BJ (cell line): ENCODE measurements at regions not wholly inside any gene's neighbourhood (a gene's known extent, or its start where the extent isn't known, plus 50 kb on each side); places are given as distances from the start of the nearest gene placed in this dataset.

Experiments used
- CTCF ChIA-PET: fragments of 350-600 bp; formaldehyde crosslinking; extraction: SDS; loops from one replicate; lab custom pipeline; 2021; ENCODE audit warnings: antibody characterized with exemption, inconsistent platforms; lab: Yijun Ruan, JAX
- POLR2A ChIA-PET: fragments of 300-600 bp; sonication (Branson Sonifier 250); formaldehyde crosslinking; extraction: SDS; loops from one replicate; lab custom pipeline; 2021; ENCODE audit warnings: antibody characterized with exemption; lab: Charles Lee
- DNase-seq: peaks from one replicate; pipeline ENCODE4 v3.0.0-alpha.2; 2011; ENCODE audit warnings: low read depth
- H3K27me3 ChIP-seq: 2 replicates; pipeline ENCODE4 v1.6.0; 2011; ENCODE audit warnings: low read length; ENCODE audit not compliant: control insufficient read depth, insufficient read depth
- H3K36me3 ChIP-seq: 2 replicates; pipeline ENCODE4 v1.5.1; 2011; ENCODE audit warnings: low read length; ENCODE audit not compliant: control insufficient read depth, insufficient read depth
- H3K4me3 ChIP-seq: 2 replicates; pipeline ENCODE4 v1.5.1; 2011; ENCODE audit warnings: low read depth, mild to moderate bottlenecking, control low read depth, low read length
- TF ChIP-seq, protein P1 (sequence below): IDR thresholded peaks from 2 replicates; pipeline ENCODE4 v1.5.1; 2011; ENCODE audit warnings: low read depth, mild to moderate bottlenecking, control low read depth, inconsistent platforms, low read length, moderate library complexity; ENCODE audit not compliant: insufficient read depth

DNA sequence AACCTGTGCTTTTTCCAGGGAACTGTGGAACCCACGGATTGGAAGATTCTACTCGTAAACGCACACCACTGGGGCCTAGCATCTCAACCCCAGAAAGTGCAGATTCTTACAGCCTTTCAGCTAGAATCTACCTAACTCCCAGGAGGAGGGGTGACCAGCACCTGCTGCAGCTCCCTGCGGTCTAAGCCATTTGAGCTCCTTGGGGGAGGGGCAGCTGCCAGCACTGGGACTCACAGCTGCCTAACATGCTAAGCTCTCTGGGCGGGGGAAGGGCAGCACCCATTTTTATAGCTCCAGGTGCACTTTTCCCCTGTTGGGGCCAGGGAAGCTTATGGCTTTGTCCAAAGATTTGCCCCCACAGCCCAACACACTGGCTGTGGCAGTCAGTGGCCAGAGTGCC, 595.7 kb upstream of the EPHA5 start:
- CTCF ChIA-PET = no interaction called here
- no peak for DNase-seq
- Histone ChIP-seq H3K27me3 (no peaks in the 10 kb centered on the region), H3K4me3 (no peak overlapping the region), H3K36me3 (no peaks in the 10 kb centered on the region)
- POLR2A ChIA-PET = no interaction called here
- TF ChIP-seq, protein P1, sequence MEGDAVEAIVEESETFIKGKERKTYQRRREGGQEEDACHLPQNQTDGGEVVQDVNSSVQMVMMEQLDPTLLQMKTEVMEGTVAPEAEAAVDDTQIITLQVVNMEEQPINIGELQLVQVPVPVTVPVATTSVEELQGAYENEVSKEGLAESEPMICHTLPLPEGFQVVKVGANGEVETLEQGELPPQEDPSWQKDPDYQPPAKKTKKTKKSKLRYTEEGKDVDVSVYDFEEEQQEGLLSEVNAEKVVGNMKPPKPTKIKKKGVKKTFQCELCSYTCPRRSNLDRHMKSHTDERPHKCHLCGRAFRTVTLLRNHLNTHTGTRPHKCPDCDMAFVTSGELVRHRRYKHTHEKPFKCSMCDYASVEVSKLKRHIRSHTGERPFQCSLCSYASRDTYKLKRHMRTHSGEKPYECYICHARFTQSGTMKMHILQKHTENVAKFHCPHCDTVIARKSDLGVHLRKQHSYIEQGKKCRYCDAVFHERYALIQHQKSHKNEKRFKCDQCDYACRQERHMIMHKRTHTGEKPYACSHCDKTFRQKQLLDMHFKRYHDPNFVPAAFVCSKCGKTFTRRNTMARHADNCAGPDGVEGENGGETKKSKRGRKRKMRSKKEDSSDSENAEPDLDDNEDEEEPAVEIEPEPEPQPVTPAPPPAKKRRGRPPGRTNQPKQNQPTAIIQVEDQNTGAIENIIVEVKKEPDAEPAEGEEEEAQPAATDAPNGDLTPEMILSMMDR = no peak

- TF ChIP-seq, protein P1 = no peak
Measured at GRCh38 chr4:66252291-66252690, 582.0 kb upstream of the EPHA5 start.

DNA sequence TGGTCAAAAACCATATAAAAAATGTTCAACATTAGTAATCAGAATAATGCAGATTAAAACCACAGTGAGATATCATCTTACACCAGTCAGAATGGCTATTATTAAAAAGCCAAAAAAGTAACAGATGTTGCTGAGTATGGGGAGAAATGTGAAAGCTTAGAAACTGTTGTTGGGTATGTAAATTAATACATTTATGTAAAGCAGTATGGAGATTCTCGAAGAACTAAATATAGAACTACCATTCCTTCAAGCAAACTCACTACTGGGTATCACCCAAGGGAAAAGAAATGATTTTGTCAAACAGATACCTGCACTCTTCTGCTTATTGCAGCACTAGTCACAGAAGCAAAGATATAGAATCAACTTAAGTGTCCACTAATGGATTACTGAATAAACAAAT, 576.4 kb upstream of the EPHA5 start:
- no peaks in the 10 kb centered on the region for H3K27me3 ChIP-seq
- POLR2A ChIA-PET = no interaction called here

More at GRCh38 chr4:66252291-66252690, 582.0 kb upstream of the EPHA5 start:
- H3K36me3 ChIP-seq = no peaks in the 10 kb centered on the region
- CTCF ChIA-PET = no interaction called here
- DNase-seq = no peak
- no peak overlapping the region for H3K4me3 ChIP-seq
- POLR2A ChIA-PET = no interaction called here
- H3K27me3 ChIP-seq = no peaks in the 10 kb centered on the region

DNA sequence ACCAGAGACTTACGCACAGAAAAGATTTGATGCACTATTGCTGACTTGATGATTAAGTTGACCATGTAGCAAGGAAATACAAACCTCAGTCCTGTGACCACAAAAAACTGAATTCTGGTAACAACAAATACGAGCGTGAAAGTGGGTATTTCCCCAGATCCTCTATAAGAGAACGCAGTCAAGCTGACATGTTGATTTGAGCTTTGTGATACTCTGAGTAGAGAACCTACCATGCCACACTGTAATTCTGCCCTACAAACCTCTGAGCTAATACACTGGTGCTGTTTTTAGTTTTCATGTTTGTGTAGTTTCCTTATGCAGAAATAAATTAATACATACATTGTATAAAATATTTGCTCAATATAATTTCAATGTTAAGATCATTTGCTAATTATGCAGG, 565.6 kb upstream of the EPHA5 start:
- POLR2A ChIA-PET = no interaction called here
- TF ChIP-seq, protein P1 = no peak
- H3K4me3 ChIP-seq = no peak overlapping the region
- no peaks in the 10 kb centered on the region for H3K36me3 ChIP-seq
- H3K27me3 ChIP-seq = no peaks in the 10 kb centered on the region
- CTCF ChIA-PET = no interaction called here
- no peak for DNase-seq

More for the DNA sequence above, 576.4 kb upstream of the EPHA5 start:
- no peak for DNase-seq
- Histone ChIP-seq H3K36me3 (no peaks in the 10 kb centered on the region), H3K4me3 (no peak overlapping the region)
- TF ChIP-seq, protein P1 = no peak
- CTCF ChIA-PET = no interaction called here

- no peak overlapping the region for H3K4me3 ChIP-seq
- POLR2A ChIA-PET = no interaction called here
- TF ChIP-seq, protein P1 = no peak
- H3K27me3 ChIP-seq = no peaks in the 10 kb centered on the region
- CTCF ChIA-PET = no interaction called here
- no peak for DNase-seq
- no peaks in the 10 kb centered on the region for H3K36me3 ChIP-seq
Measured at GRCh38 chr4:66229885-66230284, 559.6 kb upstream of the EPHA5 start.
